GM23338 (cell line): ENCODE measurements at regions not wholly inside any gene's neighbourhood (a gene's known extent, or its start where the extent isn't known, plus 50 kb on each side); places are given as distances from the start of the nearest gene placed in this dataset.
A peak's percentile ranks its signal among the peaks of the same experiment; 100 is the strongest.

ENCODE experiments used
- ATAC-seq: fragments of 200-7000 bp; cut with Tn5 transposase; 3 replicates; pipeline ENCODE4 v1.9.1; 2020
- DNase-seq: peaks from one replicate; pipeline ENCODE4 v3.0.0-alpha.2; 2015; ENCODE audit warnings: low spot score
- H2AFZ ChIP-seq: fragments of 200-600 bp; sonication (generic); 2 replicates; pipeline ENCODE4 v1.8.0; 2016; ENCODE audit warnings: antibody characterized with exemption, mild to moderate bottlenecking, moderate library complexity
- H3F3A ChIP-seq: fragments of 200-600 bp; sonication (generic); replicated peaks from 2 replicates; pipeline ENCODE4 v1.8.0; 2017; ENCODE audit warnings: antibody characterized with exemption, mixed run types, low read depth
- H3K27ac ChIP-seq: fragments of 200-600 bp; sonication (generic); 2 replicates; pipeline ENCODE4 v1.6.1; 2016; ENCODE audit warnings: low read depth
- H3K27me3 ChIP-seq: fragments of 200-600 bp; sonication (generic); 2 replicates; pipeline ENCODE4 v1.8.0; 2016; ENCODE audit warnings: mild to moderate bottlenecking, mixed run types, moderate library complexity; ENCODE audit not compliant: insufficient read depth
- H3K36me3 ChIP-seq: fragments of 200-600 bp; sonication (generic); 2 replicates; pipeline ENCODE4 v1.8.0; 2016; ENCODE audit warnings: mild to moderate bottlenecking; ENCODE audit not compliant: insufficient read depth
- H3K4me1 ChIP-seq: fragments of 200-600 bp; sonication (generic); 2 replicates; pipeline ENCODE4 v1.8.0; 2016; ENCODE audit warnings: mild to moderate bottlenecking, moderate library complexity; ENCODE audit not compliant: insufficient read depth
- H3K4me2 ChIP-seq: fragments of 200-600 bp; sonication (generic); 2 replicates; pipeline ENCODE4 v1.7.1; 2017; ENCODE audit warnings: mixed run types
- H3K4me3 ChIP-seq: fragments of 200-600 bp; sonication (generic); 2 replicates; pipeline ENCODE4 v1.6.1; 2016; ENCODE audit warnings: mixed run types
- H3K79me2 ChIP-seq: fragments of 200-600 bp; sonication (generic); replicated peaks from 2 replicates; pipeline ENCODE4 v1.8.0; 2017; ENCODE audit warnings: mild to moderate bottlenecking; ENCODE audit not compliant: insufficient read depth
- H3K9me2 ChIP-seq: fragments of 200-600 bp; sonication (generic); 2 replicates; pipeline ENCODE4 v1.8.0; 2017; ENCODE audit not compliant: insufficient read depth
- H4K20me1 ChIP-seq: fragments of 200-600 bp; sonication (generic); replicated peaks from 2 replicates; pipeline ENCODE4 v1.8.0; 2017; ENCODE audit warnings: mild to moderate bottlenecking; ENCODE audit not compliant: insufficient read depth
- H3K27ac Mint-ChIP-seq: 2 replicates; pipeline ENCODE4 v1.8.0; 2020; ENCODE audit warnings: inconsistent platforms, mild to moderate bottlenecking, moderate library complexity, mixed read lengths
- H3K27me3 Mint-ChIP-seq: 3 replicates; pipeline ENCODE4 v1.8.0; 2022; ENCODE audit warnings: low read depth, mild to moderate bottlenecking, moderate library complexity, mixed read lengths, inconsistent platforms; ENCODE audit not compliant: insufficient read depth, poor library complexity
- H3K36me3 Mint-ChIP-seq: 3 replicates; pipeline ENCODE4 v1.8.0; 2021; ENCODE audit warnings: low read depth, mild to moderate bottlenecking, inconsistent platforms, moderate library complexity, mixed read lengths
- H3K4me1 Mint-ChIP-seq: 3 replicates; pipeline ENCODE4 v1.8.0; 2020; ENCODE audit warnings: mild to moderate bottlenecking, inconsistent platforms, mixed read lengths
- H3K4me3 Mint-ChIP-seq: 3 replicates; pipeline ENCODE4 v1.8.0; 2021; ENCODE audit warnings: moderate library complexity, mild to moderate bottlenecking, inconsistent platforms, mixed read lengths
- H3K9me3 Mint-ChIP-seq: 3 replicates; pipeline ENCODE4 v1.8.0; 2020; ENCODE audit warnings: moderate library complexity, mild to moderate bottlenecking, inconsistent platforms, mixed read lengths
- CREB1 ChIP-seq: fragments of 250-450 bp; sonication (Bioruptor Pico); IDR thresholded peaks from 2 replicates; pipeline ENCODE4 v1.5.0; 2020; ENCODE audit warnings: low read depth, mild to moderate bottlenecking, moderate library complexity
- EZH2 ChIP-seq: fragments of 200-600 bp; sonication (generic); IDR thresholded peaks from one replicate; pipeline ENCODE4 v1.8.0; 2017; ENCODE audit warnings: antibody characterized with exemption, mild to moderate bottlenecking, low read depth; ENCODE audit not compliant: unreplicated experiment
- EZH2phosphoT487 ChIP-seq: fragments of 200-600 bp; sonication (generic); IDR thresholded peaks from one replicate; pipeline ENCODE4 v1.8.1; 2018; ENCODE audit warnings: antibody characterized with exemption; ENCODE audit not compliant: unreplicated experiment
- JUNB ChIP-seq: IDR thresholded peaks from one replicate; pipeline ENCODE4 v1.6.1; 2016; ENCODE audit warnings: antibody characterized with exemption; ENCODE audit not compliant: unreplicated experiment
- NANOG ChIP-seq: IDR thresholded peaks from 2 replicates; pipeline ENCODE4 v1.6.1; 2016; ENCODE audit warnings: antibody characterized with exemption, borderline replicate concordance
- POLR2AphosphoS5 ChIP-seq: IDR thresholded peaks from 2 replicates; pipeline ENCODE4 v1.6.1; 2016; ENCODE audit warnings: antibody characterized with exemption, low read depth
- STAT1 ChIP-seq: IDR thresholded peaks from one replicate; pipeline ENCODE4 v1.6.1; 2016; ENCODE audit warnings: antibody characterized with exemption; ENCODE audit not compliant: unreplicated experiment
- ZNF331 ChIP-seq: fragments of 250-450 bp; sonication (Bioruptor Pico); IDR thresholded peaks from 2 replicates; pipeline ENCODE4 v1.5.0; 2020; ENCODE audit warnings: low read depth, mild to moderate bottlenecking, moderate library complexity
- ZNF462 ChIP-seq: fragments of 250-450 bp; sonication (Bioruptor Pico); IDR thresholded peaks from 2 replicates; pipeline ENCODE4 v1.5.0; 2020; ENCODE audit warnings: mild to moderate bottlenecking, moderate library complexity
- TF ChIP-seq, protein P1 (sequence below): IDR thresholded peaks from one replicate; pipeline ENCODE4 v1.6.1; 2018; ENCODE audit warnings: antibody characterized with exemption; ENCODE audit not compliant: unreplicated experiment
- TF ChIP-seq, protein P2 (sequence below), 2 experiments: fragments of 200-600 bp in 1 of 2; sonication (generic) in 1 of 2; conservative IDR thresholded peaks; 2 replicates each; pipeline versions ENCODE4 v1.5.1 to v1.6.1; 2016 to 2017; ENCODE audit warnings: antibody characterized with exemption in 2 of 2, low read depth in 2 of 2, mild to moderate bottlenecking in 2 of 2, moderate library complexity in 1 of 2
- TF ChIP-seq, protein P3 (sequence below): IDR thresholded peaks from 2 replicates; pipeline ENCODE4 v1.6.1; 2016; ENCODE audit warnings: antibody characterized with exemption

DNA sequence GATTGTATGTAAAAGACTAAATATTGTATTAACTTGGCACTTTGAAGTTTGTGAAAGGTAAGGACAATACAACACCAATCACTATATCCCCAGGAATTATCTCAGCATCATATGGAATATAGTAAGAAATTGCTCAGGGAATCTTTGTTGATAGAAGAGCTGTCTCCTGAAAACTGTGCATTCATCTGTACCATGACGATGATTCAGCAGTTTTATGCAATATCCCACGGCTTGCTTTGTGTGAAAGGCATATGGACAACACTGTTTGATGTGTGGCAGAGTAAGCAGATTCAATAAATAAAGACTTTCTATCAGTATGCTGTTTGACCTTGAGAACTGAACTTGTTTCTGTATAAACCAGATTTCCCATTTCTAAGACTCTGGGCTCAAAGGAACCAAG is 147.5 kb upstream of the PLN start:
- no peaks in the 10 kb centered on the region for H4K20me1 ChIP-seq
- no peaks in the 10 kb centered on the region for H3K27me3 ChIP-seq
- peak overlapping the region; percentile 61 for H3K27ac Mint-ChIP-seq
- no peaks in the 10 kb centered on the region for H3F3A ChIP-seq
- DNase-seq (no peak), ATAC-seq (no peak)
- TF ChIP-seq EZH2 (no peak), POLR2AphosphoS5 (no peak), ZNF331 (CRISPR knock-in tag) (no peak), NANOG (no peak), CREB1 (CRISPR knock-in tag) (no peak), JUNB (no peak), EZH2phosphoT487 (no peak), ZNF462 (CRISPR knock-in tag) (no peak), STAT1 (no peak)
- TF ChIP-seq, protein P1, sequence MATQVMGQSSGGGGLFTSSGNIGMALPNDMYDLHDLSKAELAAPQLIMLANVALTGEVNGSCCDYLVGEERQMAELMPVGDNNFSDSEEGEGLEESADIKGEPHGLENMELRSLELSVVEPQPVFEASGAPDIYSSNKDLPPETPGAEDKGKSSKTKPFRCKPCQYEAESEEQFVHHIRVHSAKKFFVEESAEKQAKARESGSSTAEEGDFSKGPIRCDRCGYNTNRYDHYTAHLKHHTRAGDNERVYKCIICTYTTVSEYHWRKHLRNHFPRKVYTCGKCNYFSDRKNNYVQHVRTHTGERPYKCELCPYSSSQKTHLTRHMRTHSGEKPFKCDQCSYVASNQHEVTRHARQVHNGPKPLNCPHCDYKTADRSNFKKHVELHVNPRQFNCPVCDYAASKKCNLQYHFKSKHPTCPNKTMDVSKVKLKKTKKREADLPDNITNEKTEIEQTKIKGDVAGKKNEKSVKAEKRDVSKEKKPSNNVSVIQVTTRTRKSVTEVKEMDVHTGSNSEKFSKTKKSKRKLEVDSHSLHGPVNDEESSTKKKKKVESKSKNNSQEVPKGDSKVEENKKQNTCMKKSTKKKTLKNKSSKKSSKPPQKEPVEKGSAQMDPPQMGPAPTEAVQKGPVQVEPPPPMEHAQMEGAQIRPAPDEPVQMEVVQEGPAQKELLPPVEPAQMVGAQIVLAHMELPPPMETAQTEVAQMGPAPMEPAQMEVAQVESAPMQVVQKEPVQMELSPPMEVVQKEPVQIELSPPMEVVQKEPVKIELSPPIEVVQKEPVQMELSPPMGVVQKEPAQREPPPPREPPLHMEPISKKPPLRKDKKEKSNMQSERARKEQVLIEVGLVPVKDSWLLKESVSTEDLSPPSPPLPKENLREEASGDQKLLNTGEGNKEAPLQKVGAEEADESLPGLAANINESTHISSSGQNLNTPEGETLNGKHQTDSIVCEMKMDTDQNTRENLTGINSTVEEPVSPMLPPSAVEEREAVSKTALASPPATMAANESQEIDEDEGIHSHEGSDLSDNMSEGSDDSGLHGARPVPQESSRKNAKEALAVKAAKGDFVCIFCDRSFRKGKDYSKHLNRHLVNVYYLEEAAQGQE = no peak
- TF ChIP-seq, protein P2, sequence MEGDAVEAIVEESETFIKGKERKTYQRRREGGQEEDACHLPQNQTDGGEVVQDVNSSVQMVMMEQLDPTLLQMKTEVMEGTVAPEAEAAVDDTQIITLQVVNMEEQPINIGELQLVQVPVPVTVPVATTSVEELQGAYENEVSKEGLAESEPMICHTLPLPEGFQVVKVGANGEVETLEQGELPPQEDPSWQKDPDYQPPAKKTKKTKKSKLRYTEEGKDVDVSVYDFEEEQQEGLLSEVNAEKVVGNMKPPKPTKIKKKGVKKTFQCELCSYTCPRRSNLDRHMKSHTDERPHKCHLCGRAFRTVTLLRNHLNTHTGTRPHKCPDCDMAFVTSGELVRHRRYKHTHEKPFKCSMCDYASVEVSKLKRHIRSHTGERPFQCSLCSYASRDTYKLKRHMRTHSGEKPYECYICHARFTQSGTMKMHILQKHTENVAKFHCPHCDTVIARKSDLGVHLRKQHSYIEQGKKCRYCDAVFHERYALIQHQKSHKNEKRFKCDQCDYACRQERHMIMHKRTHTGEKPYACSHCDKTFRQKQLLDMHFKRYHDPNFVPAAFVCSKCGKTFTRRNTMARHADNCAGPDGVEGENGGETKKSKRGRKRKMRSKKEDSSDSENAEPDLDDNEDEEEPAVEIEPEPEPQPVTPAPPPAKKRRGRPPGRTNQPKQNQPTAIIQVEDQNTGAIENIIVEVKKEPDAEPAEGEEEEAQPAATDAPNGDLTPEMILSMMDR (conservative IDR thresholded peaks at IDR 0.05; ENCODE audit: low read depth in 2 of 2) = no peak
- TF ChIP-seq, protein P3, sequence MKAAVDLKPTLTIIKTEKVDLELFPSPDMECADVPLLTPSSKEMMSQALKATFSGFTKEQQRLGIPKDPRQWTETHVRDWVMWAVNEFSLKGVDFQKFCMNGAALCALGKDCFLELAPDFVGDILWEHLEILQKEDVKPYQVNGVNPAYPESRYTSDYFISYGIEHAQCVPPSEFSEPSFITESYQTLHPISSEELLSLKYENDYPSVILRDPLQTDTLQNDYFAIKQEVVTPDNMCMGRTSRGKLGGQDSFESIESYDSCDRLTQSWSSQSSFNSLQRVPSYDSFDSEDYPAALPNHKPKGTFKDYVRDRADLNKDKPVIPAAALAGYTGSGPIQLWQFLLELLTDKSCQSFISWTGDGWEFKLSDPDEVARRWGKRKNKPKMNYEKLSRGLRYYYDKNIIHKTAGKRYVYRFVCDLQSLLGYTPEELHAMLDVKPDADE = no peak
- no peak overlapping the region for H3K4me3 Mint-ChIP-seq
- no peaks in the 10 kb centered on the region for H3K4me1 Mint-ChIP-seq
- no peak overlapping the region for H2AFZ ChIP-seq
- H3K27ac ChIP-seq = no peak overlapping the region
- H3K27me3 Mint-ChIP-seq = no peaks in the 10 kb centered on the region
- no peak overlapping the region for H3K4me2 ChIP-seq
- H3K9me3 Mint-ChIP-seq = no peaks in the 10 kb centered on the region
- H3K36me3 ChIP-seq = no peaks in the 10 kb centered on the region
- H3K4me1 ChIP-seq = no peaks in the 10 kb centered on the region
- H3K4me3 ChIP-seq = no peak overlapping the region
- no peaks in the 10 kb centered on the region for H3K79me2 ChIP-seq
- H3K36me3 Mint-ChIP-seq = no peaks in the 10 kb centered on the region
- peaks cover 18% of the 10 kb centered on the region for H3K9me2 ChIP-seq
